Heart left ventricle (tissue), 16 donors: ENCODE measurements at regions not wholly inside any gene's neighbourhood (a gene's known extent, or its start where the extent isn't known, plus 50 kb on each side); places are given as distances from the start of the nearest gene placed in this dataset.

Experiments used
- ATAC-seq, 4 donors: fragments of 200-7000 bp; cut with Tn5 transposase; one replicate each; pipeline ENCODE4 v1.9.1; 2020 to 2022; ENCODE audit warnings: moderate library complexity in 4 of 4, mild to moderate bottlenecking in 3 of 4, moderate number of reproducible peaks in 1 of 4
- DNase-seq, 5 donors: peaks; one replicate each; pipeline ENCODE4 v3.0.0-alpha.2; 2020
- H3K27ac ChIP-seq, 12 donors: fragments of 200-600 bp; sonication (generic) in 4 of 12; one replicate each; pipeline versions ENCODE4 v1.5.0 to v1.8.0; 2016 to 2022; ENCODE audit warnings: mild to moderate bottlenecking in 2 of 12
- H3K27me3 ChIP-seq, 9 donors: fragments of 200-600 bp; sonication (generic) in 2 of 9; one replicate each; pipeline versions ENCODE4 v1.5.1 to v1.8.0; 2016 to 2022; ENCODE audit warnings: mild to moderate bottlenecking in 3 of 9
- H3K36me3 ChIP-seq, 9 donors: fragments of 200-600 bp; sonication (generic) in 2 of 9; one replicate each; pipeline versions ENCODE4 v1.5.0 to v1.8.0; 2018 to 2022; ENCODE audit warnings: mild to moderate bottlenecking in 2 of 9
- H3K4me1 ChIP-seq, 12 donors: fragments of 200-600 bp; sonication (generic) in 4 of 12; one replicate each; pipeline versions ENCODE4 v1.5.0 to v1.8.0; 2016 to 2022; ENCODE audit warnings: mild to moderate bottlenecking in 3 of 12
- H3K4me3 ChIP-seq, 12 donors: fragments of 200-600 bp; sonication (generic) in 4 of 12; one replicate each; pipeline versions ENCODE4 v1.5.0 to v1.8.0; 2017 to 2022; ENCODE audit warnings: mild to moderate bottlenecking in 9 of 12, moderate library complexity in 4 of 12
- H3K9me3 ChIP-seq, 12 donors: fragments of 200-600 bp; sonication (generic) in 4 of 12; one replicate each; pipeline versions ENCODE4 v1.5.0 to v1.8.0; 2016 to 2022; ENCODE audit warnings: mild to moderate bottlenecking in 1 of 12
- CTCF ChIP-seq, 12 donors: fragments of 200-600 bp; sonication (generic) in 4 of 12; IDR thresholded peaks; one replicate each; pipeline versions ENCODE4 v1.5.0 to v1.8.0; 2018 to 2022; ENCODE audit warnings: antibody characterized with exemption in 12 of 12, mild to moderate bottlenecking in 5 of 12
- POLR2A ChIP-seq, 2 donors: fragments of 450-650 bp; IDR thresholded peaks; one replicate each; pipeline ENCODE4 v1.6.1; 2017; ENCODE audit warnings: antibody characterized with exemption in 2 of 2, mild to moderate bottlenecking in 2 of 2, moderate library complexity in 2 of 2
- WGBS, 4 donors: extraction: QIAGEN DNeasy Blood & Tissue Kit in 2 of 4; methylation state at CpG; one replicate each; pipeline versions ENCODE4 v1.1.5 to v1.1.7; 2013 to 2018; 5-methylcytosine and 5-hydroxymethylcytosine counted together
- intact Hi-C, 10 donors: fragments of 100-400 bp; cut with DNase I; formaldehyde crosslinking; loops; one replicate each; pipeline versions ENCODE4 v1.11.1 to v1.14.2; 2022
- donor health status: ischemic (EF 13 %, LVEDD 7.1; RV severe dilation, severe dysfunction).
- donor health status: healthy with polysubstance abuse.
- donor health status: DM: no; HTN: yes; CAD: no.
- donor health status: DM: no; HTN: no; CAD: no.
- donor health status: ischemic (EF 25% LVEDD 6.9; RV normal size, moderate dysfunction).
- donor health status: ischemic (EF 25% LVEDD 5.7; RV mildly dilated, moderate dysfunction).
- donor health status: healthy.
- donor health status: DM: yes; HTN: yes; CAD: no.
- donor health status: ischemic (EF 35%, LVEDD 5.7; RV mildly dilated, moderate dysfunction).
- donor health status: nonischemic (EF 11% LVEDD 7.7; RV severe dilation, severe dysfunction).
- donor health status: DM: yes; HTN: yes; CAD: no.
- donor health status: PGD.
- donor health status: ischemic (EF 29% LVEDD 5.4; RV normal size, mild dysfunction).
- donor health status: nonischemic (EF 23%, LVEDD 6.1; RV moderate dilation, normal function).

DNA sequence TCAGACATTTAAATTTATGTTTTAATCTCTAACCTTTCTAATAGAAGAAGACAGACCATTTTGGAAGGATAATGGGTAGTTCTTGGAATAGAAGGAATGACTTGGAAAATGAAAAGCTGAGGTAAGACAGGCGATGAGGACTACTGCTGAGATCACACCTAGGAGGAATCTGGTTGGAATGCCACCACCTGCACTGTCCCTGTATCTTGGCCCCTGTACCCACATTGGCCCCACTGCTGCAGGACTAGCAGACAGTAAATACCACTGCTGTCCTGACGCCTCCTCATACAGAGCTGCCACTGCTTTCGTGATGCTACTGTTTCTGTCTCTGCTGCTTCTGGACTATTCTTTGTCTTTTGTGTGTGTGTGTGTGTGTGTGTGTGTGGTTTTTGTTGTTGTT, 359.8 kb downstream of the TMEM232 start:
- Histone ChIP-seq H3K36me3 (no peaks in the 10 kb centered on the region), H3K4me1 (no peaks in the 10 kb centered on the region), H3K27ac (no peak overlapping the region), H3K27me3 (no peaks in the 10 kb centered on the region), H3K4me3 (no peak overlapping the region), H3K9me3 (no peaks in the 10 kb centered on the region)
- intact Hi-C loops: no loop called here
- ATAC-seq: no peak
- no peak for DNase-seq
- WGBS, 4 donors: 76 to 87% (median 83%) methylated on average over 2 to 3 of the region's 3 CpGs
- no peak for TF ChIP-seq POLR2A (IDR thresholded peaks at IDR 0.05)
- no peak for TF ChIP-seq CTCF (IDR thresholded peaks at IDR 0.05)
